WTC11 (cell line): ENCODE measurements at regions not wholly inside any gene's neighbourhood (a gene's known extent, or its start where the extent isn't known, plus 50 kb on each side); places are given as distances from the start of the nearest gene placed in this dataset.

Experiments
- ATAC-seq: fragments of 200-7000 bp; cut with Tn5 transposase; 2 replicates; pipeline ENCODE4 v1.10.0; 2021; ENCODE audit warnings: mild to moderate bottlenecking, moderate library complexity
- CTCF ChIA-PET: fragments of 300-600 bp; sonication (Branson Sonifier 250); formaldehyde crosslinking; loops from one replicate; lab custom pipeline; 2021; ENCODE audit warnings: antibody characterized with exemption; lab: Charles Lee
- POLR2A ChIA-PET: fragments of 350-600 bp; sonication (Branson Sonifier 250); formaldehyde crosslinking; loops from one replicate; lab custom pipeline; 2021; ENCODE audit warnings: antibody characterized with exemption; lab: Charles Lee
- DNase-seq: peaks from one replicate; pipeline ENCODE4 v3.0.0; 2021; ENCODE audit warnings: low spot score
- H3K27ac Mint-ChIP-seq: 2 replicates; pipeline ENCODE4 v1.8.0; 2021; ENCODE audit warnings: mixed read lengths
- H3K27me3 Mint-ChIP-seq: 2 replicates; pipeline ENCODE4 v1.8.0; 2021; ENCODE audit warnings: low read depth, mild to moderate bottlenecking, moderate library complexity, mixed read lengths
- H3K36me3 Mint-ChIP-seq: 2 replicates; pipeline ENCODE4 v1.8.0; 2021; ENCODE audit warnings: mixed read lengths
- H3K4me1 Mint-ChIP-seq: 2 replicates; pipeline ENCODE4 v1.8.0; 2022; ENCODE audit warnings: mixed read lengths
- H3K4me3 Mint-ChIP-seq: 2 replicates; pipeline ENCODE4 v1.8.0; 2021; ENCODE audit warnings: mild to moderate bottlenecking, moderate library complexity, mixed read lengths
- H3K9me3 Mint-ChIP-seq: 2 replicates; pipeline ENCODE4 v1.8.0; 2021; ENCODE audit warnings: mixed read lengths
- ETV6 ChIP-seq: sonication (generic); formaldehyde crosslinking; IDR thresholded peaks from 2 replicates; pipeline ENCODE4 v1.8.1; 2022; ENCODE audit warnings: mild to moderate bottlenecking, missing genetic modification reagents
- FOXP1 ChIP-seq: sonication (generic); formaldehyde crosslinking; IDR thresholded peaks from 2 replicates; pipeline ENCODE4 v1.8.0; 2022; ENCODE audit warnings: missing genetic modification reagents, mild to moderate bottlenecking, moderate library complexity, borderline replicate concordance
- GABPB1 ChIP-seq: sonication (generic); formaldehyde crosslinking; IDR thresholded peaks from 2 replicates; pipeline ENCODE4 v1.8.1; 2023; ENCODE audit warnings: mild to moderate bottlenecking, missing genetic modification reagents
- GTF2I ChIP-seq: fragments of 250-450 bp; sonication (Bioruptor Pico); conservative IDR thresholded peaks from 2 replicates; pipeline ENCODE4 v1.4.0; 2021; ENCODE audit warnings: mild to moderate bottlenecking
- NFATC4 ChIP-seq: fragments of 250-450 bp; sonication (Bioruptor Pico); IDR thresholded peaks from 2 replicates; pipeline ENCODE4 v1.9.0; 2021; ENCODE audit warnings: mild to moderate bottlenecking
- NR2C2 ChIP-seq: sonication (generic); formaldehyde crosslinking; IDR thresholded peaks from 2 replicates; pipeline ENCODE4 v1.8.0; 2022; ENCODE audit warnings: mild to moderate bottlenecking, missing genetic modification reagents
- TEAD4 ChIP-seq: sonication (generic); formaldehyde crosslinking; IDR thresholded peaks from 2 replicates; pipeline ENCODE4 v1.8.0; 2022; ENCODE audit warnings: mild to moderate bottlenecking, missing genetic modification reagents
- TP53 ChIP-seq: sonication (generic); formaldehyde crosslinking; IDR thresholded peaks from 2 replicates; pipeline ENCODE4 v1.8.1; 2023; ENCODE audit warnings: mild to moderate bottlenecking, missing genetic modification reagents
- ZBTB21 ChIP-seq: sonication (generic); formaldehyde crosslinking; IDR thresholded peaks from 2 replicates; pipeline ENCODE4 v1.8.1; 2023; ENCODE audit warnings: mild to moderate bottlenecking, missing genetic modification reagents, borderline replicate concordance
- ZNF121 ChIP-seq: sonication (generic); formaldehyde crosslinking; IDR thresholded peaks from 2 replicates; pipeline ENCODE4 v1.8.0; 2023; ENCODE audit warnings: missing genetic modification reagents
- ZNF219 ChIP-seq: sonication (generic); formaldehyde crosslinking; IDR thresholded peaks from 2 replicates; pipeline ENCODE4 v1.8.0; 2023; ENCODE audit warnings: missing genetic modification reagents, mild to moderate bottlenecking, borderline replicate concordance
- TF ChIP-seq, protein P1 (sequence below): sonication (generic); formaldehyde crosslinking; IDR thresholded peaks from 2 replicates; pipeline ENCODE4 v1.8.0; 2023; ENCODE audit warnings: mild to moderate bottlenecking, missing genetic modification reagents
- TF ChIP-seq, protein P2 (sequence below): fragments of 250-450 bp; sonication (Bioruptor Pico); IDR thresholded peaks from 2 replicates; pipeline ENCODE4 v2.1.2; 2022; ENCODE audit warnings: mild to moderate bottlenecking, moderate library complexity
- TF ChIP-seq, protein P3 (sequence below): sonication (generic); formaldehyde crosslinking; IDR thresholded peaks from 2 replicates; pipeline ENCODE4 v1.8.1; 2022; ENCODE audit warnings: mild to moderate bottlenecking, moderate library complexity, missing genetic modification reagents
- TF ChIP-seq, protein P4 (sequence below): sonication (generic); formaldehyde crosslinking; IDR thresholded peaks from 2 replicates; pipeline ENCODE4 v1.8.1; 2022; ENCODE audit warnings: missing genetic modification reagents, borderline replicate concordance
- TF ChIP-seq, protein P5 (sequence below): sonication (generic); formaldehyde crosslinking; IDR thresholded peaks from 2 replicates; pipeline ENCODE4 v1.8.0; 2022; ENCODE audit warnings: mild to moderate bottlenecking, missing genetic modification reagents
- TF ChIP-seq, protein P6 (sequence below): sonication (generic); formaldehyde crosslinking; conservative IDR thresholded peaks from 2 replicates; pipeline ENCODE4 v1.8.1; 2022; ENCODE audit warnings: mild to moderate bottlenecking, missing genetic modification reagents
- TF ChIP-seq, protein P7 (sequence below): fragments of 250-450 bp; sonication (Bioruptor Pico); IDR thresholded peaks from 2 replicates; pipeline ENCODE4 v1.9.0; 2021; ENCODE audit warnings: moderate library complexity, mild to moderate bottlenecking, inconsistent platforms, borderline replicate concordance

DNA sequence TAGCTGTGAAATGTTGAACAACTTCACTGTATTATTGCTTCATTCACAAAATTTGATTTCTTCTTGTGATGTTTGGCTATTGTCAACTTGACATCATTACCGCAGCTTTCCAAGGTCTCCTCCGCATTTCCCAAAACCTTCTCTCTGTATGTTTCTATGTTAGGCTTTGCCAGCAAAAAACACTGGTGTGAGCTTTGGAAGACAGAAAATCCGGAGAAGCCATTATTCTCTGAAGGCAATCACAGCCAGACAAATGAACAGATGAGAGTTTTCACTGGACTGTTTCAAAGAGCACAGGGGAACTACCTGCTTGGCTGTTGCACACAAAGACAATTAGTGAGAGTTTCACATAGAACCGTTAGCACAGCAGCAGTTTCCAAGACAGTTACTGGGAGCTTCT is 609.6 kb downstream of the BRINP3 start:
- CTCF ChIA-PET, result no interaction called here
- H3K36me3 Mint-ChIP-seq, result no peaks in the 10 kb centered on the region
- no peak for ATAC-seq
- no peak for DNase-seq
- H3K27ac Mint-ChIP-seq, result no peak overlapping the region
- H3K4me3 Mint-ChIP-seq, result no peak overlapping the region
- H3K9me3 Mint-ChIP-seq, result no peaks in the 10 kb centered on the region
- POLR2A ChIA-PET, result no interaction called here
- H3K4me1 Mint-ChIP-seq, result peaks cover 8% of the 10 kb centered on the region
- H3K27me3 Mint-ChIP-seq, result no peaks in the 10 kb centered on the region
- no peak for TF ChIP-seq NR2C2
- TF ChIP-seq GABPB1 (CRISPR knock-in tag), result no peak
- TF ChIP-seq NFATC4, result no peak
- TF ChIP-seq, protein P1, sequence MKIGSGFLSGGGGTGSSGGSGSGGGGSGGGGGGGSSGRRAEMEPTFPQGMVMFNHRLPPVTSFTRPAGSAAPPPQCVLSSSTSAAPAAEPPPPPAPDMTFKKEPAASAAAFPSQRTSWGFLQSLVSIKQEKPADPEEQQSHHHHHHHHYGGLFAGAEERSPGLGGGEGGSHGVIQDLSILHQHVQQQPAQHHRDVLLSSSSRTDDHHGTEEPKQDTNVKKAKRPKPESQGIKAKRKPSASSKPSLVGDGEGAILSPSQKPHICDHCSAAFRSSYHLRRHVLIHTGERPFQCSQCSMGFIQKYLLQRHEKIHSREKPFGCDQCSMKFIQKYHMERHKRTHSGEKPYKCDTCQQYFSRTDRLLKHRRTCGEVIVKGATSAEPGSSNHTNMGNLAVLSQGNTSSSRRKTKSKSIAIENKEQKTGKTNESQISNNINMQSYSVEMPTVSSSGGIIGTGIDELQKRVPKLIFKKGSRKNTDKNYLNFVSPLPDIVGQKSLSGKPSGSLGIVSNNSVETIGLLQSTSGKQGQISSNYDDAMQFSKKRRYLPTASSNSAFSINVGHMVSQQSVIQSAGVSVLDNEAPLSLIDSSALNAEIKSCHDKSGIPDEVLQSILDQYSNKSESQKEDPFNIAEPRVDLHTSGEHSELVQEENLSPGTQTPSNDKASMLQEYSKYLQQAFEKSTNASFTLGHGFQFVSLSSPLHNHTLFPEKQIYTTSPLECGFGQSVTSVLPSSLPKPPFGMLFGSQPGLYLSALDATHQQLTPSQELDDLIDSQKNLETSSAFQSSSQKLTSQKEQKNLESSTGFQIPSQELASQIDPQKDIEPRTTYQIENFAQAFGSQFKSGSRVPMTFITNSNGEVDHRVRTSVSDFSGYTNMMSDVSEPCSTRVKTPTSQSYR (CRISPR knock-in tag), result no peak
- TF ChIP-seq, protein P2, sequence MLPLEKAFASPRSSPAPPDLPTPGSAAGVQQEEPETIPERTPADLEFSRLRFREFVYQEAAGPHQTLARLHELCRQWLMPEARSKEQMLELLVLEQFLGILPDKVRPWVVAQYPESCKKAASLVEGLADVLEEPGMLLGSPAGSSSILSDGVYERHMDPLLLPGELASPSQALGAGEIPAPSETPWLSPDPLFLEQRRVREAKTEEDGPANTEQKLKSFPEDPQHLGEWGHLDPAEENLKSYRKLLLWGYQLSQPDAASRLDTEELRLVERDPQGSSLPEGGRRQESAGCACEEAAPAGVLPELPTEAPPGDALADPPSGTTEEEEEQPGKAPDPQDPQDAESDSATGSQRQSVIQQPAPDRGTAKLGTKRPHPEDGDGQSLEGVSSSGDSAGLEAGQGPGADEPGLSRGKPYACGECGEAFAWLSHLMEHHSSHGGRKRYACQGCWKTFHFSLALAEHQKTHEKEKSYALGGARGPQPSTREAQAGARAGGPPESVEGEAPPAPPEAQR (CRISPR knock-in tag), result no peak
- TF ChIP-seq, protein P3, sequence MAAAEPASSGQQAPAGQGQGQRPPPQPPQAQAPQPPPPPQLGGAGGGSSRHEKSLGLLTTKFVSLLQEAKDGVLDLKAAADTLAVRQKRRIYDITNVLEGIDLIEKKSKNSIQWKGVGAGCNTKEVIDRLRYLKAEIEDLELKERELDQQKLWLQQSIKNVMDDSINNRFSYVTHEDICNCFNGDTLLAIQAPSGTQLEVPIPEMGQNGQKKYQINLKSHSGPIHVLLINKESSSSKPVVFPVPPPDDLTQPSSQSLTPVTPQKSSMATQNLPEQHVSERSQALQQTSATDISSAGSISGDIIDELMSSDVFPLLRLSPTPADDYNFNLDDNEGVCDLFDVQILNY (CRISPR knock-in tag), result no peak
- TF ChIP-seq FOXP1, result no peak
- no peak for TF ChIP-seq ZNF121 (CRISPR knock-in tag)
- TF ChIP-seq, protein P4, sequence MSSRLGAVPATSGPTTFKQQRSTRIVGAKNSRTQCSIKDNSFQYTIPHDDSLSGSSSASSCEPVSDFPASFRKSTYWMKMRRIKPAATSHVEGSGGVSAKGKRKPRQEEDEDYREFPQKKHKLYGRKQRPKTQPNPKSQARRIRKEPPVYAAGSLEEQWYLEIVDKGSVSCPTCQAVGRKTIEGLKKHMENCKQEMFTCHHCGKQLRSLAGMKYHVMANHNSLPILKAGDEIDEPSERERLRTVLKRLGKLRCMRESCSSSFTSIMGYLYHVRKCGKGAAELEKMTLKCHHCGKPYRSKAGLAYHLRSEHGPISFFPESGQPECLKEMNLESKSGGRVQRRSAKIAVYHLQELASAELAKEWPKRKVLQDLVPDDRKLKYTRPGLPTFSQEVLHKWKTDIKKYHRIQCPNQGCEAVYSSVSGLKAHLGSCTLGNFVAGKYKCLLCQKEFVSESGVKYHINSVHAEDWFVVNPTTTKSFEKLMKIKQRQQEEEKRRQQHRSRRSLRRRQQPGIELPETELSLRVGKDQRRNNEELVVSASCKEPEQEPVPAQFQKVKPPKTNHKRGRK (CRISPR knock-in tag), result no peak
- TF ChIP-seq, protein P5, sequence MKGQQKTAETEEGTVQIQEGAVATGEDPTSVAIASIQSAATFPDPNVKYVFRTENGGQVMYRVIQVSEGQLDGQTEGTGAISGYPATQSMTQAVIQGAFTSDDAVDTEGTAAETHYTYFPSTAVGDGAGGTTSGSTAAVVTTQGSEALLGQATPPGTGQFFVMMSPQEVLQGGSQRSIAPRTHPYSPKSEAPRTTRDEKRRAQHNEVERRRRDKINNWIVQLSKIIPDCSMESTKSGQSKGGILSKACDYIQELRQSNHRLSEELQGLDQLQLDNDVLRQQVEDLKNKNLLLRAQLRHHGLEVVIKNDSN (CRISPR knock-in tag), result no peak
- no peak for TF ChIP-seq ZBTB21 (CRISPR knock-in tag)
- TF ChIP-seq, protein P6, sequence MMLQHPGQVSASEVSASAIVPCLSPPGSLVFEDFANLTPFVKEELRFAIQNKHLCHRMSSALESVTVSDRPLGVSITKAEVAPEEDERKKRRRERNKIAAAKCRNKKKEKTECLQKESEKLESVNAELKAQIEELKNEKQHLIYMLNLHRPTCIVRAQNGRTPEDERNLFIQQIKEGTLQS (CRISPR knock-in tag), result no peak
- no peak for TF ChIP-seq TP53 (CRISPR knock-in tag)
- TF ChIP-seq ZNF219 (CRISPR knock-in tag), result no peak
- TF ChIP-seq, protein P7, sequence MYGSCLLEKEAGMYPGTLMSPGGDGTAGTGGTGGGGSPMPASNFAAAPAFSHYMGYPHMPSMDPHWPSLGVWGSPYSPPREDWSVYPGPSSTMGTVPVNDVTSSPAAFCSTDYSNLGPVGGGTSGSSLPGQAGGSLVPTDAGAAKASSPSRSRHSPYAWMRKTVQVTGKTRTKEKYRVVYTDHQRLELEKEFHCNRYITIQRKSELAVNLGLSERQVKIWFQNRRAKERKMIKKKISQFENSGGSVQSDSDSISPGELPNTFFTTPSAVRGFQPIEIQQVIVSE, result no peak
- TF ChIP-seq TEAD4 (CRISPR knock-in tag), result no peak
- no peak for TF ChIP-seq GTF2I
- TF ChIP-seq ETV6 (CRISPR knock-in tag), result no peak
- TF ChIP-seq, all 79 proteins: peak for 0
